Spleen (tissue), 7 donors: ENCODE measurements at regions not wholly inside any gene's neighbourhood (a gene's known extent, or its start where the extent isn't known, plus 50 kb on each side); places are given as distances from the start of the nearest gene placed in this dataset.

ENCODE experiments used
- CTCF ChIP-seq, 11 experiments: fragments of 200-600 bp in 7 of 11; fragments of 450-650 bp in 4 of 11; sonication (generic) in 4 of 11; IDR thresholded peaks in 8 of 11; conservative IDR thresholded peaks in 3 of 11; 1 replicate in 7 of 11; 2 replicates in 4 of 11; pipeline versions ENCODE4 v1.4.0 to v1.8.0; 2016 to 2021; ENCODE audit warnings: antibody characterized with exemption in 11 of 11, inconsistent platforms in 4 of 11, mild to moderate bottlenecking in 1 of 11
- POLR2A ChIP-seq, 3 donors: fragments of 450-650 bp; IDR thresholded peaks; one replicate each; pipeline ENCODE4 v1.5.1; 2017; ENCODE audit warnings: antibody characterized with exemption in 3 of 3, mild to moderate bottlenecking in 1 of 3
- donor health status: DM: no; HTN: no; CAD: no; lungs with moderate emphysema.
- donor health status: DM: no; HTN: no; CAD: no.
- donor health status: DM: no; HTN: no; CAD: no.

- TF ChIP-seq POLR2A (IDR thresholded peaks at IDR 0.05) = no peak
- no peak for TF ChIP-seq CTCF (IDR thresholded peaks at IDR 0.05 in 8 of 11, conservative IDR thresholded peaks at IDR 0.05 in 3 of 11)
Measured at GRCh38 chrX:40792433-40792832, 57.1 kb upstream of the MED14 start.
